ENCODE measurements at regions not wholly inside any gene's neighbourhood (a gene's known extent, or its start where the extent isn't known, plus 50 kb on each side); places are given as distances from the start of the nearest gene placed in this dataset.

- TF ChIP-seq POLR2A (IDR thresholded peaks at IDR 0.05) (no peak), EP300 (IDR thresholded peaks at IDR 0.05) (no peak)
Measured at GRCh38 chr3:159803459-159803858, 185.2 kb upstream of the IL12A start.
